Left lung (tissue), 4 donors: ENCODE measurements at regions not wholly inside any gene's neighbourhood (a gene's known extent, or its start where the extent isn't known, plus 50 kb on each side); places are given as distances from the start of the nearest gene placed in this dataset.

ENCODE experiments used
- ATAC-seq: fragments of 200-7000 bp; cut with Tn5 transposase; one replicate; pipeline ENCODE4 v1.9.1; 2020; ENCODE audit warnings: moderate library complexity
- DNase-seq, 4 donors: peaks; one replicate each; pipeline ENCODE4 v3.0.0-alpha.2; 2013 to 2020
- H3K27ac ChIP-seq, 2 donors: fragments of 200-600 bp; sonication (generic) in 1 of 2; one replicate each; pipeline versions ENCODE4 v1.5.0 to v1.8.0; 2020 to 2021
- H3K27me3 ChIP-seq, 2 donors: fragments of 200-600 bp; sonication (generic) in 1 of 2; one replicate each; pipeline versions ENCODE4 v1.5.0 to v1.8.0; 2020 to 2021
- H3K36me3 ChIP-seq, 2 donors: fragments of 200-600 bp; sonication (generic) in 1 of 2; one replicate each; pipeline versions ENCODE4 v1.5.0 to v1.8.0; 2020 to 2021
- H3K4me1 ChIP-seq, 2 donors: fragments of 200-600 bp; one replicate each; pipeline ENCODE4 v1.8.0; 2021
- H3K4me3 ChIP-seq, 2 donors: fragments of 200-600 bp; sonication (generic) in 1 of 2; one replicate each; pipeline versions ENCODE4 v1.5.0 to v1.8.0; 2020 to 2021; ENCODE audit warnings: mild to moderate bottlenecking in 1 of 2
- H3K9me3 ChIP-seq, 2 donors: fragments of 200-600 bp; sonication (generic) in 1 of 2; one replicate each; pipeline versions ENCODE4 v1.5.0 to v1.8.0; 2020 to 2021
- intact Hi-C, 2 donors: fragments of 100-400 bp; cut with DNase I; formaldehyde crosslinking; loops; one replicate each; pipeline versions ENCODE4 v1.11.2 to v1.14.2; 2022
- microRNA-seq, 2 donors: library from miRNA; unstranded; fragments of <30 nt; microRNA quantifications; one replicate each; pipeline ENCODE4, GENCODE V29; 2019
- TF ChIP-seq, protein P1 (sequence below), 2 donors: fragments of 200-600 bp; sonication (generic) in 1 of 2; IDR thresholded peaks; one replicate each; pipeline versions ENCODE4 v1.5.0 to v1.8.0; 2021; ENCODE audit warnings: antibody characterized with exemption in 2 of 2
- donor health status: DM: no; HTN: yes; CAD: no.
- donor health status: DM: no; HTN: no; CAD: no.

DNA sequence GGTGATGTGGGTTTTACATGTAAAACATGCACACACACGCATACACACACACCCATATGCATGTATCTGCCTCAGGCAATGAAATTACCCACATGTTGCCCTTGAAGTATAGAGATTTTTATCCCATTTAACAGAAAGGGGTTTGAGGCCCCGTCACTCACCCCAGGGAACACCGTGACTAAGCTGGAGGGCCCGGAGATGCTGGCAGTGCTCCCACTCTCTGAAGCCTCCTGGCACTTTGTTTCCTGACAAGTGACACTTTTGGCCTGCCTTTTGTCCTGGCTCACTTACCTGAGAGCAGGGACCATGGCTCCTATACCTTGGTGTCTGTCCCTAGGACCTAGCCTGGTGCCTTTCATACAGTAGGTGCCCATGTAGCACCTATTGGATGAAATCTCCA is 50.0 kb upstream of the TNRC6C start:
- Histone ChIP-seq H3K4me3 (no peak overlapping the region), H3K27ac (no peak overlapping the region), H3K4me1 (no peaks in the 10 kb centered on the region), H3K27me3 (peaks cover 11 to 89% of the 10 kb centered on the region in 2 donors), H3K36me3 (no peaks in the 10 kb centered on the region), H3K9me3 (peaks cover 0 to 2% of the 10 kb centered on the region in 2 donors)
- DNase-seq (no peak), ATAC-seq (no peak)
- intact Hi-C loops = no loop called here
- TF ChIP-seq, protein P1, sequence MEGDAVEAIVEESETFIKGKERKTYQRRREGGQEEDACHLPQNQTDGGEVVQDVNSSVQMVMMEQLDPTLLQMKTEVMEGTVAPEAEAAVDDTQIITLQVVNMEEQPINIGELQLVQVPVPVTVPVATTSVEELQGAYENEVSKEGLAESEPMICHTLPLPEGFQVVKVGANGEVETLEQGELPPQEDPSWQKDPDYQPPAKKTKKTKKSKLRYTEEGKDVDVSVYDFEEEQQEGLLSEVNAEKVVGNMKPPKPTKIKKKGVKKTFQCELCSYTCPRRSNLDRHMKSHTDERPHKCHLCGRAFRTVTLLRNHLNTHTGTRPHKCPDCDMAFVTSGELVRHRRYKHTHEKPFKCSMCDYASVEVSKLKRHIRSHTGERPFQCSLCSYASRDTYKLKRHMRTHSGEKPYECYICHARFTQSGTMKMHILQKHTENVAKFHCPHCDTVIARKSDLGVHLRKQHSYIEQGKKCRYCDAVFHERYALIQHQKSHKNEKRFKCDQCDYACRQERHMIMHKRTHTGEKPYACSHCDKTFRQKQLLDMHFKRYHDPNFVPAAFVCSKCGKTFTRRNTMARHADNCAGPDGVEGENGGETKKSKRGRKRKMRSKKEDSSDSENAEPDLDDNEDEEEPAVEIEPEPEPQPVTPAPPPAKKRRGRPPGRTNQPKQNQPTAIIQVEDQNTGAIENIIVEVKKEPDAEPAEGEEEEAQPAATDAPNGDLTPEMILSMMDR (IDR thresholded peaks at IDR 0.05) = no peak

Small RNAs in the stretch of these regions (microRNA-seq; reads per million reads assigned to microRNA genes)
- 0 reads per million in 2 donors for gene MIR4316
